ENCODE measurements at regions not wholly inside any gene's neighbourhood (a gene's known extent, or its start where the extent isn't known, plus 50 kb on each side); places are given as distances from the start of the nearest gene placed in this dataset.

DNA sequence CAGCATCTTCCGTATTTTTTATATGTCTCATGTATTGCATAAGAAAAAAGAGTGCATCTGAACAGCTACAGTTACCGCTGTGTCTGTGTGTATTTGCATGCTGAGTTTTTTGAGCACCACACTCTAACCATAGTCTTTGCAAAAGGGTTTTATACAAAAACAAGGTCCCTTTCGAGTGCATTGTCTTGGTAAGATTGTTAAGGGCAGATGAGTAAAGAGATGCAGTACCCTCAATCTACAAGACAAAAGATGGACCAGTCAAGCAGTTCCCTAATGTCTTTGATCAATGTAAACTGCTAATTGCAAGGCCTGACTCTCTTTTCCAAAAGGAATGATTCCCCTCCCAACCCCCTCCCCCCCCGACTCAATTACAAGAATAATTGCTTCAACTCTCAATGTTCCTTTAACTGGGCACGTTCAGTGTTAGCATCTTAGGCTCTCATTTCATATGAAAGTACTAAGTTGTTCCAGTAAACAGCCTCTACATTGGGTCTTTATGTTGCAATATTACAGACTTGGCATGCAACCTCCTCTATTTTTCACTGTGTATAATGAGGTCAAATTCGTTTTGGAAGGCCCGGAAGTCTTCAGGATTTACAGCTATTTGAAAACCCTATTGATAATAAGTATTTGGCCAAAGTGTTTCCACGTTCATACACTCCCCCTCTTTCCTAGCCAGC lies 471.4 kb upstream of the RBFOX1 start:
- Histone ChIP-seq H3K4me1 (ENCODE audit: control insufficient read depth, extremely low read depth, insufficient read depth, low read length) (no peaks in the 10 kb centered on the region), H3K9me1 (replicated peaks; ENCODE audit: control insufficient read depth, extremely low read depth, insufficient read depth, low read length) (no peaks in the 10 kb centered on the region), H3K9ac (replicated peaks; ENCODE audit: extremely low read depth, insufficient read depth, low read length) (no peak overlapping the region), H3K79me2 (ENCODE audit: control insufficient read depth, insufficient read depth, low read length) (no peaks in the 10 kb centered on the region), H3K4me2 (ENCODE audit: insufficient read depth, low read length) (no peak overlapping the region), H3K27ac (ENCODE audit: insufficient read depth, low read depth, low read length) (no peak overlapping the region), H3K9me3 (replicated peaks; ENCODE audit: control insufficient read depth, insufficient read depth, low read length) (no peaks in the 10 kb centered on the region), H3K4me3 (replicated peaks in 1 of 3; ENCODE audit: insufficient read depth in 1 of 3, low read depth in 1 of 3, low read length in 3 of 3) (no peak overlapping the region), H3K27me3 (ENCODE audit: control insufficient read depth in 2 of 2, insufficient read depth in 2 of 2, low read length in 2 of 2) (no peaks in the 10 kb centered on the region), H3K36me3 (ENCODE audit: control insufficient read depth in 2 of 2, extremely low read depth in 1 of 2, insufficient read depth in 2 of 2, low read length in 2 of 2) (no peaks in the 10 kb centered on the region), H4K20me1 (replicated peaks; ENCODE audit: control insufficient read depth, extremely low read depth, insufficient read depth, low read length) (no peaks in the 10 kb centered on the region), H2AFZ (ENCODE audit: low read depth, low read length) (no peak overlapping the region)
- FAIRE-seq (no peak), DNase-seq (ENCODE audit: low read depth, low spot score) (no peak)
- BruUV-seq (replicated peaks), result no TSS peak
- intact Hi-C loops (cut with micrococcal nuclease), result no loop called here
- dilution Hi-C loops (cut with MboI; ENCODE audit: extremely low pct_ligation_motif_present, low sequenced_read_pairs), result no loop called here
- CTCF ChIA-PET, result no interaction called here
- POLR2A ChIA-PET, result no interaction called here
- TF ChIP-seq MYC (IDR thresholded peaks at IDR 0.05; ENCODE audit: low read depth, low read length) (no peak), POLR2AphosphoS5 (IDR thresholded peaks at IDR 0.05; ENCODE audit: insufficient read depth, low read depth, low read length) (no peak), JUN (IDR thresholded peaks at IDR 0.05; ENCODE audit: borderline replicate concordance, insufficient read depth, insufficient read length, low read depth) (no peak), GATA2 (IDR thresholded peaks at IDR 0.05; ENCODE audit: insufficient read depth, insufficient read length, low read depth, low read length) (no peak), FOS (IDR thresholded peaks at IDR 0.05; ENCODE audit: borderline replicate concordance, insufficient read depth, low read length) (no peak), POLR2A (IDR thresholded peaks at IDR 0.05; ENCODE audit: low read depth, low read length) (no peak), EZH2 (IDR thresholded peaks at IDR 0.05; ENCODE audit: borderline replicate concordance, low read depth, low read length, severe bottlenecking) (no peak)
- TF ChIP-seq, protein P1, sequence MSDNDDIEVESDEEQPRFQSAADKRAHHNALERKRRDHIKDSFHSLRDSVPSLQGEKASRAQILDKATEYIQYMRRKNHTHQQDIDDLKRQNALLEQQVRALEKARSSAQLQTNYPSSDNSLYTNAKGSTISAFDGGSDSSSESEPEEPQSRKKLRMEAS (IDR thresholded peaks at IDR 0.05; ENCODE audit: insufficient read depth, insufficient read length), result no peak
- TF ChIP-seq, protein P2, sequence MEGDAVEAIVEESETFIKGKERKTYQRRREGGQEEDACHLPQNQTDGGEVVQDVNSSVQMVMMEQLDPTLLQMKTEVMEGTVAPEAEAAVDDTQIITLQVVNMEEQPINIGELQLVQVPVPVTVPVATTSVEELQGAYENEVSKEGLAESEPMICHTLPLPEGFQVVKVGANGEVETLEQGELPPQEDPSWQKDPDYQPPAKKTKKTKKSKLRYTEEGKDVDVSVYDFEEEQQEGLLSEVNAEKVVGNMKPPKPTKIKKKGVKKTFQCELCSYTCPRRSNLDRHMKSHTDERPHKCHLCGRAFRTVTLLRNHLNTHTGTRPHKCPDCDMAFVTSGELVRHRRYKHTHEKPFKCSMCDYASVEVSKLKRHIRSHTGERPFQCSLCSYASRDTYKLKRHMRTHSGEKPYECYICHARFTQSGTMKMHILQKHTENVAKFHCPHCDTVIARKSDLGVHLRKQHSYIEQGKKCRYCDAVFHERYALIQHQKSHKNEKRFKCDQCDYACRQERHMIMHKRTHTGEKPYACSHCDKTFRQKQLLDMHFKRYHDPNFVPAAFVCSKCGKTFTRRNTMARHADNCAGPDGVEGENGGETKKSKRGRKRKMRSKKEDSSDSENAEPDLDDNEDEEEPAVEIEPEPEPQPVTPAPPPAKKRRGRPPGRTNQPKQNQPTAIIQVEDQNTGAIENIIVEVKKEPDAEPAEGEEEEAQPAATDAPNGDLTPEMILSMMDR (IDR thresholded peaks at IDR 0.05; ENCODE audit: extremely low read depth in 1 of 2, insufficient read depth in 1 of 2, low read depth in 1 of 2, low read length in 2 of 2), result no peak
